Effector CD8-positive, alpha-beta T cell (primary cell): ENCODE measurements at regions not wholly inside any gene's neighbourhood (a gene's known extent, or its start where the extent isn't known, plus 50 kb on each side); places are given as distances from the start of the nearest gene placed in this dataset.

ENCODE experiments used
- DNase-seq: peaks from one replicate; lab custom pipeline; 2025; lab: John Stamatoyannopoulos, UW

GRCh38 chr2:147125145-147125544 is 719.7 kb upstream of the ACVR2A start:
- DNase-seq: no peak

- DNase-seq: no peak
Measured at GRCh38 chr2:147122944-147123343, 721.9 kb upstream of the ACVR2A start.

DNA sequence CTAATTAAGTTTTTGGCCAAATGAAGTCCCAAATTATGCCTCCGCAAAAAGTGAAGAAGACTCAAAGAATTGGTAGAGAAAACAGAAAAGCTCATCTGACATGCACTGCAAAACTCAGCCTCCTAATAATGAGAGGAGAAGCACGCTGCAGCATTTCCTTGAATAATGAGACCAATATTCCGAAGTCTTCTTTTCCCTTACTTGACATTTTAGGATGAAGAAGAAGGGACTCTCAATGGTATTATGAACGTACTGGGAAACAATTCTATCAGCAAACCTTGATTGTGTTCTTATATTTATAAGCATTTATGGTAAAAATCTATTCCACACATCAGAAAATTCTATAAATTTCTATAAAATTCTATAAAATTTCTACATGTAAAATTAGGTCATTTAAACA is 733.9 kb upstream of the ACVR2A start:
- no peak for DNase-seq

DNA sequence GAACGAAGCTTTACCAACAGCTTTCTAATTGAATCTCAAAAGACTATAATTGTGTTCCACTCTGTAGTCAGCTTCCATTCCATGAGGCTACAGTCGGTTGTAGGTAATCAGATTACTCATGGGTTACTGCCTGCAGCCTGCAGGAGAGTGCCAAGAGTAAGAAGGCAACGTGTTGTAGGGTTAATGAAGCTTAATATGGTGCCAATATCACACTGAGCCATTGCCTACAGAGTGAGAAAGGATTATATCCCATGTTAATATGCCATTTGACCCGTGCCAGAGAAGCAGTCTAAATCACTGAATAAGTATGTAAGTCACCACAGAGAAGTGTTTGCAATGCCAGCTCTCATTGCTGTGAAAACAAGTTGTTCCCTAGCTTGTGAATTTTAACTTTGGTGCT is 734.5 kb upstream of the ACVR2A start:
- no peak for DNase-seq

DNA sequence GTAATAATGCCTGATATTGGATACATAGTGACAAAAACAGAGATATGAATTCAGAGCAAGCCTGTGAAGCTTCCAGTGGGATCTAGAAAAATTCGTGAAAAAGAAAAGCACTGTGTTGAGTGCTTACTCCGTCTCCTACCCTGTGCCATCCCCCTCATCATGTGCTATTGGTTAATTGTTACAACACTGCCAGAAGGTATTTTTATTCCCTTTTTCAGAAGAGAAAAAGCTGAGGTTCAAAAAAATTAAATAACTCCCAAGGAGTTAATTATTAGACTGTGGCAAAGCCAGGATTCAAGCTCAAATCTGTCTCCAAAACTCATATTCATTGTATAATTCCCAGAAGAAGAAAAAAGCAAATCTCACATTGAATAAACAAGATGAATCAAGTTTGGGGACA is 735.5 kb upstream of the ACVR2A start:
- DNase-seq: no peak

- DNase-seq: no peak
Measured at GRCh38 chr2:147108548-147108947, 736.3 kb upstream of the ACVR2A start.

DNA sequence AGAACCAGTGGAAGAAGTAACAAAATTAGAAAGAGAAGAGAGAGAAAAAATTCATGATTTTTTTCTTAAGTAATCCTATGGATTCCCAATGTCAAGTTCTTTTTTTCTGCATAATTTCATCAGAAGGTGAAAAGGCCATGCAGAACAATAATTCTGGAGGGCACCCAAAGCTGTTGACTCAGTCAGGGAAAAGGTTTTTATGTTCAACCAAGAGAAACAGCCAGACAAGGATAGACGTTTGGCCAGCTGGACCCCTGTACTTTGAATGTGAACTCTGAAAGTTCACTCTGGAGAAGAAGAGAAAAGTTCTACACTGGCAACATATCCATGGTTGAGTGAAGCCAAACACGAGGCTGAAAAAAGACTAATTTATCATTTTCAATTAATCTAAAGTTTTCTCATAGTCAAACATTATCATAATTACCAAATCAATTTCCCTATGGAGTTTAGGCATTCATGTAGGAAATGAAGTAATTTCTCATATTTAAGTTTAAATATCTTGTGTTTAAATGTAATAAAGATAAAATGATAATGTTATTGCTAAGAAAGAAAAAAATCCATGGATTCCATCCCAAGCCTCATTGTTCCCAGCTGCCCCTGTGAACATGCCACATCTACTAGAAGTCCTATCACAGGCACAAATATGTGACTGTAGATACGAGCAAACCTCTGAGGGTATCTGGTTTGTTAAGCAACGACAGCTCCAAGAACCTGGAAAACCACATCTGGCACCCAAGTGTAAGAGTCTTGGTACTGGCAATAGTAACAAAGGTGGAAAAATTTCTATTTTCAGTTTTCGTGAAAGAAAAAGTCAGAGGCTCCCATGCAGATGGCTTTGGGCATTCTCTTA is 742.7 kb upstream of the ACVR2A start:
- DNase-seq: no peak

- no peak for DNase-seq
Measured at GRCh38 chr2:147100406-147101035, 744.3 kb upstream of the ACVR2A start.

DNA sequence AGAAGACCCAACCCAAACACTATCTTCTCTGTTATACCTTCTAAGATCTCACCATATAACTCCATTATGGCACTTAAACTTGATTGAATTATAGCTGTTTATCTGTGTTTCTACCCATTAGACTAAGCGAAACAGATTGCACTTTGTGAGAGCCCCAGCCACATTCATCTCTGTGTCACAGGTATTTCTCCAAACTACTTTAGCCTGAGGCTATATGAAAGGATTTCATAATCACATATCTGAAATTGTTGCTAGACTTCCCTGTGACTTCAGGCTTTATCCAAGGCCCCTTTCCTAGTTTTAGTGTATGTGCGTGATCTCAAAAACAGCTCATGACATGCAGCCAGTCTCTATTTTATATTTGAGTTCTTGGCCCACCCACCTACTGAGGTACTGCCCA is 745.0 kb upstream of the ACVR2A start:
- no peak for DNase-seq

- no peak for DNase-seq
Measured at GRCh38 chr2:147098940-147099339, 745.9 kb upstream of the ACVR2A start.

DNA sequence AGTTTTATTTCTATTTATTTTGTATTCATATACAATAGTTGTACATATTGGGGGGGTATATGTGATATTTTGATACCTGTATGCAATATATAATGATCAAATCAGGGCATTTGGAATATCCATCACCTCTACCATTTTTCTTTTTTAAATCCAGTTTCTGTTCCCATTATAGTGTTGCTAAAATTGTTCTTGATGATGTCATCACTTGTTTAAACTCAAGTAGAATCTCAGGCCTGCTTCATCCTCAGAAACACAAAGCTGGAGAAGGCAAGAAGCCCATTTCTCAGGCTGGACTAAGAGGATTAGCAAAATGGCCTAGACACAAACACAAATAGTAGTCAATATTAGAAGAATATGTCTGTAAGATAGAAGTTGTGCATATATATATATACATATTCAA is 747.1 kb upstream of the ACVR2A start:
- DNase-seq: no peak

DNA sequence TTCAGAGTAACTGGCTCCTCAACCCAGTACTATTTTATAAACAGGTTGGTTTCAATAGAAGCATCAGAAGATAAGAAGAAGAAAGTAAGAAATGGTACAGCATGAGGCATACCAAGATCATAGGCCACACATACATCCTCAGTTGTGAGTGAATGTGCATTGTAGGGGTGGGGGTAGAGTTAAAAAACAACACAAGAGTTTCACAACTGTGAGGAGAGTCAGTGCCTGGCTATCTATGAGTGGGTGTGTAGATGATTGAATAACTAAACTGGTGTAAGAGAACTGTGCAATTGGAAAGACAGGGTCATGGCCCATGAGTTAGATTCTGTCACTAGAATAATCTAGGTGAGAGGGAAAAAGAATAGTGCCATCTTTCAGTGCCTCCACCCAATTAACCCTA is 748.2 kb upstream of the ACVR2A start:
- DNase-seq: no peak

GRCh38 chr2:147095376-147095775 is 749.5 kb upstream of the ACVR2A start:
- no peak for DNase-seq

- no peak for DNase-seq
Measured at GRCh38 chr2:147094077-147094476, 750.8 kb upstream of the ACVR2A start.

GRCh38 chr2:147092266-147092665 is 752.6 kb upstream of the ACVR2A start:
- DNase-seq: no peak

GRCh38 chr2:147091448-147091847 is 753.4 kb upstream of the ACVR2A start:
- DNase-seq: no peak

DNA sequence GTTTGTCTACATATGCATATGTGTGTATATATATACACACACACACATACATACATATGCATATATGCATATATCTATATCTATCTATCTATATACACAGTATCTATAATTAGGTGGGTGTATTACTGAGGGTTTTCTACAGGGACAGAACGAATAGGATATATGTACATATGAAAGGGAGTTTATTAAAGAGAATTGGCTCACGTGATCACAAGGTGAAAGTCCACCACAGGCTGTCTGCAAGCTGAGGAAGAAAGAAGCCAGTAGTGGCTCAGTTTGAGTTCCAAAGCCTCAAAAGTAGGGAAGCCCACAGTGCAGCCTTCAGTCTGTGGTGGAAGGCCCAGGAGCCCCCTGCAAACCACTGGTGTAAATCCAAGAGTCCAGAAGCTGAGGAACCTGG is 756.0 kb upstream of the ACVR2A start:
- no peak for DNase-seq

DNA sequence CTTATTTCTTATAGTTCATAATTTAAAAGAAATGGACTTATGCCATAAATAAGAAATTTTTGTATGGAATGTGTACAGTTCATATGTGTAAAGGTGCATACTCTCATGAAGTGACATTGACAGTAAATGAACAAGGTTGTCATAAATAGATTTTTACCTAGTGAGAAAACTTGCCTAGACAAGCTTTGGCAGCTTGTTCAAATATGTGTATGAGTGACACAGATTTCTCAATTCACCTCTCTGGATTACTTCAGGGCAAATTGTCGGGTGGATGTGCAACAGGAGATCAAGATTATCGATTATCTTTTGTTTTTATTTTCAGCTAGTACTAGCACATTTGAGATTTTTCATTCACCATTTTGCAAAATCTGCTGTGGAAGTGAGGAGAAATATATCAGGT is 758.1 kb upstream of the ACVR2A start:
- DNase-seq: no peak

DNA sequence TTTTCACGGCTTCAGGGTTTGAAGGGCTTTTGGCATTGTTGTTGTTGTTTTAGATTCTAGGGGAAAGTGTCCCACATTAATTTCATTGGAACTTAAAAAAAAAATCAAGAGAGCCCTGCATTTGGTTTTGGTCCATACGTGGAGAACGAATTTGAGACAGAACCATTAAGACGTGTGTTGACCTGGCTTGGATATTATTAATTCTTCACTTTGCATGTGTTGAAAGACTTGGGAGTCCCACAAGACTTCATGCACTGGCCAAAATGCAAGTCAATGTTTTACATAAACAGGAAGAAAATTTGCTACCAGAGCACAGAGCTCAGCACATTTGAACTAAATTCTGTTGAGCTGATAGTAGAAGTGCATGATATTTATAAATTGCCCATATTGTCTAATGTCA is 761.2 kb upstream of the ACVR2A start:
- DNase-seq: no peak

DNA sequence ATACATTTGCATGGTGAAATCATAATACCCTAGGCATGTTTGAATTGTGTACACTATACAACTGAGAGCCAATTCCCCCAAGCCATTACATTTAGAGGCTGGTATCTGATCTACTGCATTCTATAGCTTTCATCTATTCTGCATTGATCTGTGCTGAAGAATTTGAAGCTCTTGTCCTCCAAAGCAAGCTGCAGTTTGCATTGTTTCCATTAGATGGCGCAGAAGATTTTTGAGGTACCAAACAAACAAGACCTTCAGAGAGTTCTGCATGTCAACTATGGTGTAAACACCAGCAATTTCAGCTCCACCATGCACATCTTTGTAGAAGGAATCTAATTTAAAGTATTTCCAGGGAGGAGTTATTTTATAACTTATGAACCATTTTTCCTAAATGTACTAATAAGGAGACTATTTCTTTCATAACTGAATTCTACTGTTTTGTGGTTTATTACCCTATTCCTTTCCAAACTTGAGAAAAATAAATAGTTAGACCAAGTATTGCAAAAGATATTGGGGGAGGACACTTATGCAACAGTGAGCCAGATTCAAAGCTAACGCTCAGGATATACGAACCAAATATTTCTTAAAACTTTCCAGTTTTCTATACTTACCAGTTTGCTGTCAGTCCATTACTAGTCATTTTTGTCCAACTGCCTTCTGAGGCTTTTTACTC is 761.8 kb upstream of the ACVR2A start:
- peak; percentile 0 for DNase-seq

- no peak for DNase-seq
Measured at GRCh38 chr2:147081831-147082230, 763.0 kb upstream of the ACVR2A start.

DNA sequence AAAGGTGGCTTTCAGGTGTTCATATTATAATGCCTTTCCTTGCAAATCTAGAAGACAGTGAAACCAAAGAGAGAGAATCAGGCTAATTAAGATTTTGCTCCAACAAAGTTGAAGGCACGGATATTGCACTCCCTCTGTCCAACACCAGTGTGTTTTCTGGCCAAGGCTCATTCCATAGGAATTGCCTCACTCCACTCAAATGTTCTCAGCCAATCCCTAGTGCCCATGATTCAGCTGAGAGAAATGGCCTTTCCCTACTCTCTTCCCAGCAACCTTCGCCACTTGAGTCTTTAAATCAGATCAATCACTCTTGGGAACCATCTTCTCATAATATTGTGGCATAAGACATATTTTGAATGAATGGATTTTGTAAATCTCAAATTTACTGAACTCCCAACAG is 768.2 kb upstream of the ACVR2A start:
- no peak for DNase-seq

DNA sequence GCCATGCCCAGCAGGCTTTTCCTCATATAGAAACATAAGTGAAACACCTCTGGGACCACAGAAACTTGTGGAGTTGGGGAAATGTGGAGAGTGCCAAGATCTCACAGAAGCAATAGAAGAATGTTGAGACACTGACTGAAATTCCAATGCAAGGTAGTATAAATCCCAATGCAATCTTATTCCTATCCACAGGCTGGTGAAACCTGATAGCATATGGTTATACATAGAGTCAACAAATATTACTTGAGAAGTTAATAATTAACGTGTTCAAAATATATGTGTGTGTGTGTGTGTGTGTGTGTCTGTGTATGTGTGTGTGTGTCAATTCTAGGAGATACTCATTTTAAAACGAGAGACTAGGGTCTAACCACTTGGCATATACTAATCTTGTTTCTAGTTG is 776.8 kb upstream of the ACVR2A start:
- DNase-seq: no peak
